Thoracic aorta (tissue), 2 donors: ENCODE measurements at regions not wholly inside any gene's neighbourhood (a gene's known extent, or its start where the extent isn't known, plus 50 kb on each side); places are given as distances from the start of the nearest gene placed in this dataset.

ENCODE experiments used
- ATAC-seq: fragments of 150-250 bp; one replicate; pipeline ENCODE4 v1.8.0; 2017; ENCODE audit warnings: low read depth; ENCODE audit not compliant: insufficient number of reproducible peaks, low FRiP score
- DNase-seq: peaks from one replicate; pipeline ENCODE4 v3.0.0-alpha.2; 2020; ENCODE audit warnings: low spot score
- H3K27ac ChIP-seq, 2 donors: fragments of 200-600 bp; sonication (generic); 1 replicate in 1 of 2; 2 replicates in 1 of 2; pipeline ENCODE4 v1.5.1; 2016; ENCODE audit warnings: mild to moderate bottlenecking in 2 of 2, moderate library complexity in 2 of 2
- H3K27me3 ChIP-seq: fragments of 200-600 bp; sonication (generic); replicated peaks from 2 replicates; pipeline ENCODE4 v1.6.0; 2016; ENCODE audit warnings: mild to moderate bottlenecking; ENCODE audit not compliant: insufficient read depth
- H3K36me3 ChIP-seq: fragments of 200-600 bp; sonication (generic); one replicate; pipeline ENCODE4 v1.5.1; 2016
- H3K4me1 ChIP-seq, 2 donors: fragments of 200-600 bp; sonication (generic); 1 replicate in 1 of 2; 2 replicates in 1 of 2; pipeline versions ENCODE4 v1.5.1 to v1.6.0; 2016; ENCODE audit warnings: low read depth in 2 of 2, mild to moderate bottlenecking in 1 of 2; ENCODE audit not compliant: control insufficient read depth in 1 of 2
- H3K4me3 ChIP-seq: fragments of 200-600 bp; sonication (generic); 2 replicates; pipeline ENCODE4 v1.5.1; 2016; ENCODE audit warnings: mild to moderate bottlenecking
- H3K9me3 ChIP-seq: fragments of 200-600 bp; sonication (generic); 2 replicates; pipeline ENCODE4 v1.5.1; 2016
- TF ChIP-seq, protein P1 (sequence below): fragments of 200-600 bp; sonication (generic); IDR thresholded peaks from one replicate; pipeline ENCODE4 v1.5.1; 2019; ENCODE audit warnings: antibody characterized with exemption

- H3K4me3 ChIP-seq = no peak overlapping the region
- H3K4me1 ChIP-seq = no peaks in the 10 kb centered on the region
- no peaks in the 10 kb centered on the region for H3K9me3 ChIP-seq
- ATAC-seq (no peak), DNase-seq (no peak)
- TF ChIP-seq, protein P1, sequence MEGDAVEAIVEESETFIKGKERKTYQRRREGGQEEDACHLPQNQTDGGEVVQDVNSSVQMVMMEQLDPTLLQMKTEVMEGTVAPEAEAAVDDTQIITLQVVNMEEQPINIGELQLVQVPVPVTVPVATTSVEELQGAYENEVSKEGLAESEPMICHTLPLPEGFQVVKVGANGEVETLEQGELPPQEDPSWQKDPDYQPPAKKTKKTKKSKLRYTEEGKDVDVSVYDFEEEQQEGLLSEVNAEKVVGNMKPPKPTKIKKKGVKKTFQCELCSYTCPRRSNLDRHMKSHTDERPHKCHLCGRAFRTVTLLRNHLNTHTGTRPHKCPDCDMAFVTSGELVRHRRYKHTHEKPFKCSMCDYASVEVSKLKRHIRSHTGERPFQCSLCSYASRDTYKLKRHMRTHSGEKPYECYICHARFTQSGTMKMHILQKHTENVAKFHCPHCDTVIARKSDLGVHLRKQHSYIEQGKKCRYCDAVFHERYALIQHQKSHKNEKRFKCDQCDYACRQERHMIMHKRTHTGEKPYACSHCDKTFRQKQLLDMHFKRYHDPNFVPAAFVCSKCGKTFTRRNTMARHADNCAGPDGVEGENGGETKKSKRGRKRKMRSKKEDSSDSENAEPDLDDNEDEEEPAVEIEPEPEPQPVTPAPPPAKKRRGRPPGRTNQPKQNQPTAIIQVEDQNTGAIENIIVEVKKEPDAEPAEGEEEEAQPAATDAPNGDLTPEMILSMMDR = no peak
- H3K36me3 ChIP-seq = no peaks in the 10 kb centered on the region
- H3K27me3 ChIP-seq = no peaks in the 10 kb centered on the region
- no peak overlapping the region for H3K27ac ChIP-seq
Measured at GRCh38 chr3:8198605-8199004, 303.0 kb upstream of the LMCD1 start.

DNA sequence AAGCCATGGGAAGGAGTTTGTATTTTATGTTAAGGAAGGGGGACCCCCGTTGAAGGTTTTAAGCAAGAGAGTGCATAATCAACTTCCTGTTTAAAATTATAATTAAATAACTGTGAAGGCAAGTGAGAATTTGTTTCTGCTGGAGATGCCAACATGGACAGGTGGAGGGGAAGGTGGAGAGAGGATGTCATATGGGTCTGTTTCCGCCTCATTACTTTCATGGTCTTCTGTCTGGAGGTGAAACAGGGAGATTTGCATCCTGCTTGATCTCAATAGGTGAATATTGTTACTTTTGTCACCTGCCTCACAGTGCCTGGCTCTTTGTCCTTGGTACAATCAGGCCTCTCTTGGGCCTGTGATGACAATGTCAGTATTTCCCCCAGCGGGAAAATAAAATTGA is 300.6 kb upstream of the LMCD1 start:
- no peaks in the 10 kb centered on the region for H3K27me3 ChIP-seq
- no peaks in the 10 kb centered on the region for H3K4me1 ChIP-seq
- DNase-seq (no peak), ATAC-seq (no peak)
- no peak overlapping the region for H3K27ac ChIP-seq
- H3K36me3 ChIP-seq = no peaks in the 10 kb centered on the region
- H3K9me3 ChIP-seq = no peaks in the 10 kb centered on the region
- TF ChIP-seq, protein P1 = no peak
- H3K4me3 ChIP-seq = no peak overlapping the region

DNA sequence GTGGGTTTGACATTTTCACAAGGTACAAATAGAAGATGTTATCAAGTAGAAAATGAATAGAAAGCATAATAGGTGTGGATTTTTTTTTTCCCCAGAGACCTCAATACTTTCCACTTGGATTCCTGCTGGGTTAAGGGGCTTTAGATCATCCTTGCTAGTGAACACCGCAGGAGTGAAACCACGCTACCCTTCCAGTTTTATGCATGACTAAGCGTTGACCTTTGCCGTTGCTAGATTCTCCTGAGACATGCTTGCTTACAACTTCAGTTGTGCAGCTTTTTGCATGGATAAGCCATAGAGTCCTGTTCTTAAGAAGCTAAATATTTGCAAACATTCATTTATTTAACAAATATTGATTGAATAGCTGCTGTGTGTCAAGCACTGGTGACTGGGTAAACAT is 299.7 kb upstream of the LMCD1 start:
- no peaks in the 10 kb centered on the region for H3K4me1 ChIP-seq
- no peaks in the 10 kb centered on the region for H3K27me3 ChIP-seq
- no peak overlapping the region for H3K27ac ChIP-seq
- no peak overlapping the region for H3K4me3 ChIP-seq
- DNase-seq (no peak), ATAC-seq (no peak)
- H3K9me3 ChIP-seq = no peaks in the 10 kb centered on the region
- H3K36me3 ChIP-seq = no peaks in the 10 kb centered on the region
- TF ChIP-seq, protein P1 = no peak

GRCh38 chr3:8204331-8204730 is 297.3 kb upstream of the LMCD1 start:
- Histone ChIP-seq H3K36me3 (no peaks in the 10 kb centered on the region), H3K9me3 (no peaks in the 10 kb centered on the region), H3K27ac (no peak overlapping the region), H3K4me3 (no peak overlapping the region), H3K27me3 (no peaks in the 10 kb centered on the region), H3K4me1 (no peaks in the 10 kb centered on the region)
- TF ChIP-seq, protein P1 = no peak
- ATAC-seq (no peak), DNase-seq (no peak)

DNA sequence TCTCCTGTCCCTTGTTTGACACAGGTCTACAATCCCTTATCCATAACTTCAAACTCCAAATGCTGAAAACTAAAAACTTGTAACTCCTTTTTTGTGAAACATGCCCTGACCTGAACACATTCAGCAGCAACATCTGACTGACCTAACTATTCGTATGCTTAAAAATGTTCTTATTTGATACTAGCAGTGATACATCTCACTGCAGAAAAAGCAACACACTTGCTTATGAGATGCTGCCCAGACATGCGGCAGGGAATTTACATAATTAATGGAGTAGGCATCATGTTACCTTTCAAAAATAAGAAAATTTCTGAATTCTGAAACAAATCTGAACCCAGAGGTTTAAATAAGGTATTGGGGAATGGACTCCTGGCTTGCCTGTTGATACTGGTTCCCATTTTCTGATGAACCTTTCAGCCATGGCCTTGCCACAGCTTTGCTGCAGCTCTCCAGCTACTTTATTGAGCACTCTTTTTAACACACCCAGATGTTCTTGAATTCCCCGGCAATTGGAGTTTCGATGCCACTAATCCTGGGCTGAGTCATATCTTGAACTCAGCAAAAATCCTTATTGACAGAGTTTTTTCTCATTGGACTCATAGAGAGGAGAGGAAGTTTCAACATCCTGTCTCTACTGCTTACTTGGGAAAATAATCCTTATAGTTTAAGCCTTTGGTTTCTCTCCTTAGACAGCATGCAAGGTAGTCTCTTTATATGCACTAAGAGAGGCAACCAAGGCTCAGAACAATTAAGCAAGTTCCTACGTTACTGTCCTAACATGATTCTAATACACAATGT is 296.6 kb upstream of the LMCD1 start:
- ATAC-seq = no peak
- TF ChIP-seq, protein P1 = no peak
- H3K4me3 ChIP-seq = no peak overlapping the region

More for the DNA sequence above, 296.6 kb upstream of the LMCD1 start:
- Histone ChIP-seq H3K27ac (no peak overlapping the region), H3K27me3 (no peaks in the 10 kb centered on the region), H3K4me1 (no peaks in the 10 kb centered on the region), H3K36me3 (no peaks in the 10 kb centered on the region), H3K9me3 (no peaks in the 10 kb centered on the region)
- no peak for DNase-seq
